ENCODE measurements at regions not wholly inside any gene's neighbourhood (a gene's known extent, or its start where the extent isn't known, plus 50 kb on each side); places are given as distances from the start of the nearest gene placed in this dataset.

DNA sequence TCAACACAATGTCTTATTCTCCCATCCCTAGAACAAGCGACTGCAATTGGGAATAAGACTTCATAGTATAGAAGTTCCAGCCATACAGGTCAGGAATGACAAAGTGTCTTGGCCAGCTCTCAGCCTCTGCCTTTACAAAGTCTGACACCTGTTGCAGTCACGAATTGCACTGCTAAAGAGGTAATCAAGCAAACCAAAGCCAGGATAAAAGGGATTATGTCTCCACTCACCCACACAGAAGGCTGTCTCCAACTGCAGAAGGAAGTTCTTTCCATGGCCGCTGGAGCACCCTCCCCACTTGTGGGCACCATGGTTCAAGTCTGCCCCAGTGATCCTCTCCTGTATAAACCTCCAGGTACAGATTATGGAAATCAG is 114.8 kb upstream of the PKDCC start:
- no peak for DNase-seq (ENCODE audit: low read depth)

DNA sequence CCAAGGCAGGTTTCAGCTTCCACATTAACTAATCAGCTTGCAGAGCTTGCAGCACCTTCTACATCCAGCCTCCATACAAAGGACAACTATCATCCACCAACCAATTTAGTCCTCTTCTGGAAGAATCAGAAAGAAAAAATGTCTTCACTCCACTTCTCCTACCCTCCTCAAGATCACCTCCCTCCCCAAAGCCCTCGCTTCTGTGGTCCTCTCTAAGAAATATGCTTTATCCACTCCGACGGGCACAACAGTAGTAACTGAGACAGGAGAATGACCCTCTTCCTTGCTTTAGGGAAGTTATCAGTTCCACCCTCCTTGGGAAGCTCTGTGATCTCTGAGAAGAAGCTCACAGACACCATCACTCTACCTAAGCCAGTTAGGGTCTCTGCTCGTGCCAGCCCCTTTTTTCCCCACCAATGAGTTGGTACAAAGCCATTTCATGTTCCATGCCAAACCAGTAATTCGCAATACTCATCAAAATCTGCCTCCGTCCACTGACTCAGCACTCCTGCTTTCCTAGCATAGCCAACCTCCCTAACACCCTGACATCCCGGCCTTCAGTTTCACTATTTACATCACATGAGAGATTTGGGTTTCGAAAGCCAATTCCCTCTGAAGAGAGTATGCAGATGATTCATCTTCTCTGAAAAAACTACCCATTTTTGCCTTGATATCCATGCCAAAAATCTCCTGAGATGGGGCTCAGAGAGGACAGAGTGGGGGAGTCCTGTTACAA is 114.1 kb upstream of the PKDCC start:
- DNase-seq (ENCODE audit: low read depth), result peak; percentile 84

DNA sequence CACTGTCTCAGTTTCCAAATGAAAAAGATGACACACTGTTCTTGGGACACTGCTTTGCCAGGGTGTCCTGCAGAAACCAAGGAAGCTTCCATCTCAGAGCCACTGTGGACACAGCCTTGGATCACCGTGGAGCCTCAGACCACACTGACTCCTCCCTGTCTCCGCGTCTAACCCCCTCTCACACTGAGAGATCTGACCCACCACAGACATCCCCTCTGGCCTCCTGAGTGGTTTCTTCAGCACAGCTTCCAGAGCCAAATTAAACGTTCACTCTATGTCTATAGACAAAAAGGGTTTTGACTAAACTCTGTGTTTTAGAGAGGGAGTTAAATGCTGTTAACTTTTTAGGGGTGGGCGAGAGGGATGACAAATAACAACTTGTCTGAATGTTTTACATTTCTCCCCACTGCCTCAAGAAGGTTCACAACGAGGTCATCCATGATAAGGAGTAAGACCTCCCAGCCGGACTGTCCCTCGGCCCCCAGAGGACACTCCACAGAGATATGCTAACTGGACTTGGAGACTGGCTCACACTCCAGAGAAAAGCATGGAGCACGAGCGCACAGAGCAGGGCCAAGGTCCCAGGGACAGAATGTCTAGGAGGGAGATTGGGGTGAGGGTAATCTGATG is 113.4 kb upstream of the PKDCC start:
- no peak for DNase-seq (ENCODE audit: low read depth)

DNA sequence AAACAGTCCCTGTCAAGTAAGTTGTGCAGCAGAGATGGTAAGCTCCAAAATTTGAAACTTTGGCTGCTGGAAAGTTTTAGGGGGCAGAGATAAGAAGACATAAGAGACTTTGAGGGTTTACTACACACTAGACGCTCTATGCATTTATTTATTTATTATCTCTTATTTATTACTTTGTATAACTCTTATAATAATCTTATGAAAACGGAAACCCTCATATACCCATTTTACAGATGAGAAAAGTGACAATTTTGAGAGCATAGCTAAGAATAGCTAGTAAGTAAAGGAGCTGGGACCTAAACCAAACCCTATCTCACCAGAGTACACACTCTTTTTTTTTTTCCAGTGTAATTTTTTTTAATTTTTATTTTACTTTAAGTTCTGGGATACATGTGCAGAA is 112.8 kb upstream of the PKDCC start:
- DNase-seq (ENCODE audit: low read depth), result no peak

DNA sequence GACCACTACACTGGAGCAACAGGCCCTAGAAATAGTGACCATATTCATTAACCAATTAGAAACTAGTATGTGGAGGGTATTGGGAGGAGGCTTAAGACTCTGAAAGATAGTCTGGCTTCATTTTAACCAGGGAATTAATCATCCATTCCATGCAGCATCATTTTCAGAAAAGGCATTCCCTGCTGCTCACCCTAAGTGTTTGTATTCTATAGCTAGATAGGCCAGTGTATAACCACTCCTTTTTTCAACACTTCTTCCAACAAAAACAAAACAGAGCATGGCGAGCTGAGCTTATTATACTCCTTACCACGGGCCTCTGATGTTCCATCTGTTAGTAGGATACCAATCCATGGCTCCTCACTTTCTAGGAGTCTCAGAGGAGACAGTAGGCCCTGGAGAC is 112.0 kb upstream of the PKDCC start:
- peak; percentile 15 for DNase-seq (ENCODE audit: low read depth)

DNA sequence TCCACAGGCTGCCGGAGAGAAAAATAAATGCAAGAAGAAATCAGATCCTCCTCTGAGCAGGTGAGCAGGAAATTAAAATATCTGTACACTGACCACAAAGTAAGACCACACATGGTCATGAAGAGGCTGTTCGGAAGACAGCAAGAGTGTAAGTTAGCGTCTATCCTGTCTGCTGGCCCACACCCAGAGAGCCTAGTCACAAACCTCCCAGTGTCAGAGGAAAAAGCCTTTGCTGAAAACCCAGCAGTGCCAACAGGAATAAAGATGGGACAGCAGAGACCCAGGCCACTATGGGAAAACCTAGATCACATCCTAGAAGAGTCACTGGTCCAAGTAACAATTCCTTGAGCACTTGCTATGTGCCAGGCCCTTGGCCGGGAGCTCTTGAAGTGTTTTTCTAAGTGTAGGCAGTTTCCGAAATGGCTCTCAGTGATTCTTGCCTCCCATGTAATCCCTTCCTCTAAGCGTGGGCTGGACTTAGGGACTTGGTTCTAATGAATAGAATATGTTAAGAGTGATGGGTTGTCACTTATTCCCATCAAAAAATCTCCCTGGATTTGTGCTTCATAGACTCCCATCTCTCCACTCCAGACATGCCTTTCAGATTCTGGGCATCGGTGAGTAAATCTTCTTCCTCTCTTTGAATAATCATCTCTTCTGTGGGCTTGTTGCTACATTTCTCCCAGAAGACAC is 110.9 kb upstream of the PKDCC start:
- DNase-seq (ENCODE audit: low read depth), result no peak

DNA sequence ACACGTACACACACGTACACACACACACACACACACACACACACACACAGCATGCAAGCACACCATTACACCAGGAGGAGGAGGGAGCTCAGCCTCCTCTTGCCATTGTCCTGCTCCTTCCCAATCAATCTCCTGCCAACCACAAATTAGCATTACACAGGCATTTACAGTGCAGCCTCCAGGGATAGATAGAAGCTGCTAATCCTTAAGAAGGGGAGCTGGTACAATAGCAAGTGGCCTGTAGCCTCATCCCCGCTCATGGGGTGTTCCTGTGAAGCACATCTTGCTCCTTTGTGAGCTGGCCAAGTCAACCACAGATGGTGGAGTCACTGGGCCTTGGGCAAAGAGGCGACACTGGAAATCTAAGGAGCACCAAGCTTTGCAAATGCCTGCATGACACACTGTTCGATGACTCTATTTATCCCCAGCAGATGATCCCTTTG is 110.3 kb upstream of the PKDCC start:
- DNase-seq (ENCODE audit: low read depth), result peak; percentile 21

DNA sequence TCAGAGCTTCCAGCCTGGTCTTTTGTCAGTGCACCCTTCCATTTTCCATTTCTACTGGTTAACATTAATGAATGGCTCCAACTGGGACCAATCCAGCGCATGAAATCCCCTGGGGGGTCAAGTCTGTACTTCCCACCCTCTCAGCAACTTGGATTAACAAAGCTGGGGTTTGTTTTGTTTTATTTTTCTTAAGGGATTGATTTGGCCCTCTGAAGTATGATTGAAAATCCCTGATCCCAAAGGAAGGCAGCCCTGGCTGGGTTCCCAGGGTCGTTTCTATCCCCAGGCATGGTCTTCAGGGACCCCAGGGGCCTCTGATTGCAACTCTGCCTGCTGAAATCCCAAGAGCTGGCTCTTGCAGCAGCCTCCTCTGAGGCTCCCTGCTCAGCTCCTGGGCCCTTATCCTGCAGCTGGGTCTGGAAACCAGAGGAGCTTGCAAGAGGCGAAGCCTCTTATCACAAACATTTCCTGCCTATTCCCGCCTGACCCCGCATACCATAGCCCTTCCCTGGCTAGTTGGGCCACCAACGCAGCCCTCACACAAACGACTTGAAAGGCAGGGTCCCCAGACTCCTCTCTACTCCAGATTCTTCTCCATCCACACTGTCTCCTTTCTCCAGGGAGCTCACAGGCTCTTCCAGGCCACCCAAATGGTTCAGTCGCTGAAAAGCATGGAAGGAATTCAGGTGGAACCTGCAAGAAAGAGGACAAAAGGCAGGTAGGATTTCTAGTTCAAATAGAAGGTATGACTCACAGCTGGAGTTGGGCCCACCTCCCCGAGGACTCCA is 109.7 kb upstream of the PKDCC start:
- no peak for DNase-seq (ENCODE audit: low read depth)

DNA sequence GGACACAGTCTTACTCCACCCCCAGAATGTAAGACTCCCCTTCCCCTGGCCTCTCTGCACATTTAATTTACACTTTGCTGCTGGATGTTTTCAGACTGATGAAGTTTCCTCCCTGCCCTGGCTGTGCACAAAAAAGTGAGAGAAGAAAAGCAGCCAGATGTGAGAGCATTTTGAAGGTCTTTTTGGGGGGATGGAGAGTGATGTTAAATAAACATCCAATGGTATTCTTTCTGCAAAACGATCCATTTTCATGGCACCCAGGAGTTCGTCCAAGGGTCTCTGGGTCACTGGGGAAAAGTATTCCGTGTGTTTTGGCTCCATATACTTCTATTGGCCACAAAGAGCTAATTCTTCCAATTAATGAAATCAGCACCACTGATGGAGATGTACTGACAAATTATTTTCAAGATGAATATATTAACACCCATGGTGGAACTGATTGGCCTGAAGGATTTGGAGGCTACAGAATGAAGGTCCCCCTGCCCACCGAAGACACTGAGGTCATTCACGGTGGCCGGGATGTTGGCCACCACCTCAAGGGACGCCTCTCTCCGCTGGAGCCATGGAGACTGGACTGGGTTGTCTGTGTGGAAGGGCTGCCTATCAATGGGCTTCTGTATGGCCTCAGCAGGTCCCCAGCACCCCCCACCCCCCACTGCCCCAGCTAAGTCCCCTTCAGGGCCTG is 107.6 kb upstream of the PKDCC start:
- no peak for DNase-seq (ENCODE audit: low read depth)

DNA sequence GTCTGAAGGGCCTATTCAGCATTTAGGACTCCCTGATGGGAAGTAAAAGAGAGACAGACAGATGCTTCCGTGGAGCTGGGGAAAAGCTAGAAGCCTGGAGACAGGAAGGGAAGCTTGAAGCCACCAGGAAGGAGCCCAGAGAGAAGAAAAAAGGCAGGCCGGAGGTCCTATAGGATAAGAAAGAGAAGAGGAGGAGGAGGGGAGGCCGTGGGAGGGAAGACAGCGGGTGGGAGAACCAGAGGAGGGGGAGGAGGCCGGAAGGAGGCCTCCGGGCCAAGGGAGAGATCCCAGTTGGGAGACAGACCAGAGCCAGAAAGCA is 107.1 kb upstream of the PKDCC start:
- DNase-seq (ENCODE audit: low read depth), result no peak

DNA sequence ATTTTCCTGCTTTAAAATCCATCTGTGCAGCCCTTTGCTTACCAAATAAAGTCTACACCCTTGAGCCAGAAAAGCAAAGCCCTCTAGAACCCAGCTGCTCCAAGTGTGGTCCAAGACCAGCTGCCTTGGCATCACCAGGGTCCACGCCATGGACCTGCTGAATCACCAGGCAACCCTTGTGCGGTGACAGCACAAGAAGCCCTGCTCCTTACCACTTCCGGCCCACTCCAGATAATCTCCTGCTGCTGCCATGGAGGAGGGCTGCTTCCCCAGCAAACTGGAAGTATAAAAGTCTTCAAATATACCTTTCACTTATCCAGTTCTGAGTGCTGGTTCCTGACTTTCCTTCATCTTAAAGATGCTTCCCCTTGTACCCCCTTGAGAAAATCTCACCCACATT is 106.0 kb upstream of the PKDCC start:
- no peak for DNase-seq (ENCODE audit: low read depth)

DNA sequence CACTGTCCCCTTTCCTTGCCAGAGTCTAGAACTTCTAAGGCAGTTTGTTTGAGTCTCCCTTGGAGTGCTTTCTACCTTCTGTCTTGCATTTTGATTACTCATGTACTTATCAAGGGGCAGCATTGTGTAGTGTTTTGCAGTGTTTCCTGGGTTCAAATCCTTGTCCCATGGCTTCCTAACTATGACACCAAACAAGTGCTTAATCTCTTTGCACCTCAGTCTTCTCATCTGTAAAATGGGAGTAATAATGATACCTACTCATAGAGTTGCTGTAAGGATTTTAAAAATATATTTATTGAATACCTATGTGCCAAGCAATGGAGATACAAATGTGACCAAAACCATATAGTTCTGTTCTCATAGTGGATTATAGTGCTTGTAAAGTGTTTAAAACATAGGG is 105.5 kb upstream of the PKDCC start:
- no peak for DNase-seq (ENCODE audit: low read depth)

DNA sequence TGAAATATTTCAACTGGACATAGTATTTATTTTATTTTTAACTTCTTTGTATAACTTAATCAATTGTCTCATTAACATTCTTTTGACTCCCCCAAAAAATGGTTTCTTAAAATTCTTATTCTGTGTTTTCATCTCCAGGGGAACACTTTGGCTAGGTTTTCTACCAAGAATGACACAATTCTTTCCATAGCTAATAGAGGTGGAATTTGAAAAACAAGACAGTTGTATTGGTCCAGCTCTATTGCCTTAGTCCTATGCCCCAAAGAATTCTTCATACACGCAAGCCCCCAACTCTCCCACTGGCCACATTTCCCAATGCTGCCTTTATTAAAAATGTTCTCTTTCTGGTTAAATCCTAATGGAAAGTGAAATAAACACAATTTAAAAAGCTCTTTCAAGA is 104.7 kb upstream of the PKDCC start:
- no peak for DNase-seq (ENCODE audit: low read depth)

DNA sequence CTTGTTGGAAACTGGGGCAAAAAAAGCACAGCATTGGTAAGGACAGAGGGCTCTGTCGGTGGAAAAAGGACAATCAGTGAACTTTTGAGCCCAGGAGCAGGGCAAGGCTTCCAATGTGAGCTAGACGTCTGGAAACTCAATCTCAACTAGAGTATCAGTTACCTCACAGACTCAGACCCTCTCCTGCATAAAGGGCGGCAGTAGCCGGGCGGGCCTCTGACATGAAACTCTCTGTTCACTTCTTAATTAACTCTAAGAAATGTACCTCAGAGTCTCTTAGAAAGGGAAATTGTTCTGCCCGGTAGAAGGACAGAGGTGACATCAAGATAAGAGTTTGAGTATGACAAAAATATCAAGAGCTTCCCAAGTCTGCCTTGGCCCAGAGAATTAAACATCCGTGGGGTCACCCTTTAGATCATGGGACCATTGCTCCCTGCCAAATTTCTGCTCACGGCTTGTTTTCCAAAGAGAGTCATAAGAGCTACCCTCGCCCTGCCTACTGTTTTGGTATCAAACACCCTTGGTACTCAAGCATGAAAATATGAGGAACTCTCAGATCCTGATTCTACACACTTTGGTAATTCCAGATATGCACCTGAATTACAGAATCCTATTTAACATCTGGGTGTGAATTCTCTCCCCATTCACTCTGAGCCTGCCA is 103.5 kb upstream of the PKDCC start:
- no peak for DNase-seq (ENCODE audit: low read depth)

DNA sequence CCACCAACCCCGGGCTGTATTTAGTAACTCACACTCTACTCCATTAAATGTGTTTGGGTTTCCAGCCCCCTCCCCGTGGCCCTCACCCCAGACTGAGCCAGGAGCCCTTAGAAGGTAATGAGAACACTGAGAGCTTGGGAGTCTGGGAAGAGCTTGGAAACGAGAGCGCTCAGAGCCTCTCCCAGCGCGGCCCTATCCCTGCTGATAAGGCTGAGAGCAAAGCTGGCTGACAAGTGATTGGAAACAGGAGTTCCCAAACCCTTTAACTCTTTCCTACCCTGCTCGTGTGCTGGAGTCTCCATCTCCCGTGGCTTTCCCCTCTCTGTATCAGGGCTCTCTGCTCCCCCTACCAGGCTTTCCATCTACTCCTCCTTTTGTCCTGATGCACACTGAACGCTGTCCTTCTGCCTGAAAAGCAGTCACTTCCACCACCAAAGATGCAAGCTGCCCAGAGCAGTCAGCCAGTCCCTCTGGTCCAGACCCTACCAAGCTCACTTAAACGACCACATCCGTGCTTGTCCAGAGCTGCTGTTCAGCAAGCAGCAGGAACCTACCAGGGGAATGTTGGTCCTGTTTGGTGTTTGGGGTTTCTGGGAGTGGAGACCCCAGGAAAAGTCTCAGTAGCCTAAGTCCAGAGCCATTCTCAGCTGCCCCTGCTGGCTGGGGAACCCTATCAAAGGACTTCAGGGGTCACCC is 100.0 kb upstream of the PKDCC start:
- DNase-seq (ENCODE audit: low read depth), result no peak

DNA sequence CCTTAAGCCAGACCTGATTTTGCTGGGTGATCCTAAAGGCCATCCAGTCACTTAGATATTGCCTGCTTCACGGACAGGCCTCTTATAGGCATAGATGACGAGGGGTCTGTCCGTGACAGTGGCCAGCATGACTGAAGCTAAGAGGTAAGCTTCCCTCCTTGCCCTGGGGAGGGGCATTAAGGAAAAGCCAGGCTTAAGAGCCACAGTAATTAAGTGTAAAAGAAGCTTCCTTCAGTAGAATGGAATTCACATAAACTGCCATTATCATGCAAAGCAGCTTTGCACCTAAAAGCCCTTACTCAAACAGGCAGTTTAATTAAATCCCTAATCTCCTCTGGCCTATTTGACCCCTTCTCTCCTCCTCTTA is 99.4 kb upstream of the PKDCC start:
- DNase-seq (ENCODE audit: low read depth), result no peak

DNA sequence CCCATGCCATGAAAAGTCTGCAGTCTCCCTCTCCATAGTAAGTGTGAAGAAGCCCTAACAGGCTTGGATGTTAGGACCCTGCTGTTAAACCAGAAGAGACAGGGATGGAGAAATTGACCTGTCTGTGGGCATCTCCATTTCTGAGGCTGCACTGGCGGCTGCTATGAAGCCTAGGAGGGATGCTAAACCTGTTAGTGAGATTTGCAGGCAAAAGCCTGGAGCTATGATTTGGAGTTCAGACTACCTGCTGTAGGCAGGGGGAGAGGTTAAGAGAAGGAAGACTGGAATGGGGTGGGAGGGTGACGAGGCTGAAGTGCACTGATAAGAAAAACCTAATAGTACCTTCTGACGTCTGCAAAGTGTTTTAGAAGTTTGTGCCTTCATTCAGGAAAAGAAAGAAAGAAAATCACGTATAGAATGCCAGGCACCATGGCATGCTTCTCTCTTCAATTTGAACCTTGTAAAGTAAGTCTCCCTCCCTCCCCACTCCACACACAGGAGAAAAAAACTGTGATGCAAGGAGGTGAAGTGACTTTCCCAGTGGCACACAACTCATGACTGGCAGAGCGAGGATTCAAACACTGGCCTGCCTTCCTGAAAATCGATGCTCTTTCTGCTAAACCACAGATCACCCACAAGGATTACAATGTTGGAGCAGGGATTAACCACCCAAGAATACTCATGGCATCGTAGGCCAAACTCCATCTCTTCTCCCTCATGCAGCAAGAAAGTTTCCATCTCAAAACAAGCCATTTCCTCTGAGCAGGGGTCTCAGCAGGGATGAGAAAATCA is 98.5 kb upstream of the PKDCC start:
- DNase-seq (ENCODE audit: low read depth), result no peak

DNA sequence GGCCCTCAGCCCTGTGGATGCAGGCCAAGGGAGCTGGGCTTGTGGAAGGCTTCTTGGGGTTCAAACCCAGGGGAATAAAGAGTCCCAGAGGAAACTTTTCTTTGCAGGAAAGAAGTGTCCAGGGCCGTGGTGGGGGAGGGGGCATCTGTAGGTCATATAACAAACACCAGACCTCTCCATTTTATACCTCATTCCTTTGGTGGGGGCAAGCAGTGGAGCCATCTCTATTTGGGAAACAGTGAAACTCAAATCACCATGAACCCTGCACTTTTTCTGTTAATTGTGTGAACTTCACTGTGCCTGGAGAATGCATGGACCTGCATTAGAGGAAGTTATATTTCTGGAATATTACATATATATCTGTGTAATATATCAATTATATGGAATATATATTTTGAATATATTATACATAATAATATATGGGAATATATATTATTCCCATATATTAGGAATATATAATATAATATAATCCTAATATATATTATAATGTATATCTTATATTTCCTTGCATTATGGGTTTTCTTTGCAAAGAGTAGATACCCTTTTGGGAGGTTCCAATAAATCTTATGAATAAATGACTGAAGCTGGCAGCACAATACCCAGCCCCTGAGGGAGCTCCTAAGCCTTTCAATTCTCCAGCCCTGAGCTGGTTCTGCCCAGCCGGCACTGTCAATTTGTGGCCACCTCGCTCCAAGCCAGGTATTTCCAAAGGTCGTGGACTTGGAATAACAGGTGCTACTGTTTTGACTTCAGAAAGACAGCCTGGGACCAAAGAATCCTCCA is 97.7 kb upstream of the PKDCC start:
- DNase-seq (ENCODE audit: low read depth), result no peak

DNA sequence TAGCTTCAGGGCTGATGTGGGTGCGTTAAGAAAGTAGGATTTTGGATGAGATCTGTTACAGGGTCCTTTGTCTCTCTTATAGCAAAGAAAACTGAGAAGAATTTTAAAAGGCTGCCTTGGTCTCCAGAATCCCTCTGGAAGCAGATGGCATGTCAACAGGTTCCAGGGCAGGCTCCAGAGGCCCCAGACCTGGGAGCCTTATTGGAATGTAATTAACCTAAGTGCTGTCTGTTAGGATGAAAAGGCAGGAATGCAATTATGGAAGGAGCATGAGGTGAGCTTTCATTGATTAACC is 97.2 kb upstream of the PKDCC start:
- no peak for DNase-seq (ENCODE audit: low read depth)

All from renal cortical epithelial cell (primary cell).